DOHH2 (cell line): ENCODE measurements at regions not wholly inside any gene's neighbourhood (a gene's known extent, or its start where the extent isn't known, plus 50 kb on each side); places are given as distances from the start of the nearest gene placed in this dataset.

ENCODE experiments used
- H3F3A ChIP-seq: fragments of 200-600 bp; sonication (generic), shearing (Covaris generic); 2 replicates; pipeline ENCODE4 v1.6.0; 2016; ENCODE audit warnings: antibody characterized with exemption, mild to moderate bottlenecking; ENCODE audit not compliant: control insufficient read depth, insufficient read depth
- H3K27ac ChIP-seq: fragments of 200-600 bp; sonication (generic); 2 replicates; pipeline ENCODE4 v1.5.1; 2014; ENCODE audit warnings: low read depth, mild to moderate bottlenecking, low read length, moderate library complexity
- H3K27me3 ChIP-seq: fragments of 200-600 bp; sonication (generic); 2 replicates; pipeline ENCODE4 v1.6.1; 2014; ENCODE audit warnings: mild to moderate bottlenecking, low read length, mixed read lengths; ENCODE audit not compliant: control insufficient read depth
- H3K36me3 ChIP-seq: fragments of 200-600 bp; sonication (generic); 2 replicates; pipeline ENCODE4 v1.6.1; 2014; ENCODE audit warnings: mild to moderate bottlenecking, low read length, moderate library complexity, mixed read lengths; ENCODE audit not compliant: control insufficient read depth
- H3K4me1 ChIP-seq: fragments of 200-600 bp; sonication (generic); 2 replicates; pipeline ENCODE4 v1.6.1; 2014; ENCODE audit warnings: mild to moderate bottlenecking, low read length, mixed read lengths; ENCODE audit not compliant: control insufficient read depth
- H3K4me2 ChIP-seq: fragments of 200-600 bp; sonication (generic); 2 replicates; pipeline ENCODE4 v1.6.0; 2014; ENCODE audit warnings: mild to moderate bottlenecking, low read length, moderate library complexity
- H3K4me3 ChIP-seq: fragments of 200-600 bp; sonication (generic); 2 replicates; pipeline ENCODE4 v1.5.1; 2014; ENCODE audit warnings: mild to moderate bottlenecking, low read length, mixed read lengths
- H3K79me2 ChIP-seq: fragments of 200-600 bp; sonication (generic); 2 replicates; pipeline ENCODE4 v1.6.1; 2014; ENCODE audit warnings: mild to moderate bottlenecking, low read length, mixed read lengths; ENCODE audit not compliant: control insufficient read depth
- H3K9me2 ChIP-seq: fragments of 200-600 bp; sonication (generic); replicated peaks from 2 replicates; pipeline ENCODE4 v1.6.1; 2014; ENCODE audit warnings: mild to moderate bottlenecking, low read length, mixed read lengths; ENCODE audit not compliant: control insufficient read depth
- H3K9me3 ChIP-seq: fragments of 200-600 bp; sonication (generic); 2 replicates; pipeline ENCODE4 v1.6.1; 2014; ENCODE audit warnings: antibody characterized with exemption, low read length, mixed read lengths; ENCODE audit not compliant: control insufficient read depth, insufficient read depth
- H4K20me1 ChIP-seq: fragments of 200-600 bp; sonication (generic); 2 replicates; pipeline ENCODE4 v1.6.0; 2014; ENCODE audit warnings: low read depth, mild to moderate bottlenecking, antibody characterized with exemption, low read length, moderate library complexity; ENCODE audit not compliant: control insufficient read depth, insufficient read depth
- EZH2phosphoT487 ChIP-seq: fragments of 200-600 bp; sonication (generic); IDR thresholded peaks from 2 replicates; pipeline ENCODE4 v1.6.1; 2017; ENCODE audit warnings: borderline replicate concordance, mild to moderate bottlenecking, antibody characterized with exemption, low read length, moderate library complexity, mixed read lengths
- TF ChIP-seq, protein P1 (sequence below): fragments of 200-600 bp; sonication (generic); IDR thresholded peaks from one replicate; pipeline ENCODE4 v1.5.1; 2014; ENCODE audit warnings: antibody characterized with exemption, mild to moderate bottlenecking, low read depth, low read length; ENCODE audit not compliant: poor library complexity, severe bottlenecking

DNA sequence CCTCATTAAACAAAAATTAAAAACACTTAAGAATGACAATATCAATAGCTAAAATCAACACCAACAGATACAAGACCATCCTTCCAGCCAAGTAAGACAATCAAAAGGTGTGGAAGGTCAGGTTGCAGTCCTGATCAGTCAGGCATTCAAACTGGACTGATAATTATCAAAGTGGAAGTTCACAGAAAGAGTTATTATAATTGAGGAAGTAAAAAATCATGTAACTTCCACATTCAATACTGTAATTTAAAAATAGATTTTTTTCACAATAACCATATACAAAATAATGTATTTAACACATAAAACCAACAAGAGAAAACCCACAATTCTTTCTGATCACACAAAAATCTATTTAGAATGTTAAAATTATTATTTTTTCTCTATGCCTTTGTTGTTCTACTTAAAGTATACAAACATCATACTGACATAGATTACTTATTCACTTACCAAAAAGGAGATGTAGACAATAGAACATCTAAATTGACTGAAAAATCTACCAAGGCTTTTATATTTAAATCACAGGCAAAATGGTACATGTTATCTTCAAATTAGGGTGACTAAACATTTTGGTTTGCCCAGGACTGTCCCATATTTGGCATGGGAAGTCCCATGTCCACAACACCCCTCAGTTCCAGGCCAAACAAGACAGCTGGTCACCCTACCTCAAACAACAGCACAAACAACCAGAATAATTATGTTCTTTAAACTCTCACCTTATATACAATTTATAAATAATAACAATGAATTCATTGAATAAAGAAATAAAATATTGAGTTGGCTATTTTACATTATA lies 142.5 kb upstream of the SLC24A2 start:
- Histone ChIP-seq H3K4me3 (no peak overlapping the region), H3K79me2 (no peaks in the 10 kb centered on the region), H3K27ac (no peak overlapping the region), H3K27me3 (peaks cover 6% of the 10 kb centered on the region; the same call in 1 of the 2 replicates), H3K36me3 (no peaks in the 10 kb centered on the region), H3K9me3 (no peaks in the 10 kb centered on the region), H4K20me1 (no peaks in the 10 kb centered on the region), H3K4me1 (peaks cover 5% of the 10 kb centered on the region), H3K9me2 (no peaks in the 10 kb centered on the region), H3F3A (no peaks in the 10 kb centered on the region), H3K4me2 (no peak overlapping the region)
- no peak for TF ChIP-seq EZH2phosphoT487
- TF ChIP-seq, protein P1, sequence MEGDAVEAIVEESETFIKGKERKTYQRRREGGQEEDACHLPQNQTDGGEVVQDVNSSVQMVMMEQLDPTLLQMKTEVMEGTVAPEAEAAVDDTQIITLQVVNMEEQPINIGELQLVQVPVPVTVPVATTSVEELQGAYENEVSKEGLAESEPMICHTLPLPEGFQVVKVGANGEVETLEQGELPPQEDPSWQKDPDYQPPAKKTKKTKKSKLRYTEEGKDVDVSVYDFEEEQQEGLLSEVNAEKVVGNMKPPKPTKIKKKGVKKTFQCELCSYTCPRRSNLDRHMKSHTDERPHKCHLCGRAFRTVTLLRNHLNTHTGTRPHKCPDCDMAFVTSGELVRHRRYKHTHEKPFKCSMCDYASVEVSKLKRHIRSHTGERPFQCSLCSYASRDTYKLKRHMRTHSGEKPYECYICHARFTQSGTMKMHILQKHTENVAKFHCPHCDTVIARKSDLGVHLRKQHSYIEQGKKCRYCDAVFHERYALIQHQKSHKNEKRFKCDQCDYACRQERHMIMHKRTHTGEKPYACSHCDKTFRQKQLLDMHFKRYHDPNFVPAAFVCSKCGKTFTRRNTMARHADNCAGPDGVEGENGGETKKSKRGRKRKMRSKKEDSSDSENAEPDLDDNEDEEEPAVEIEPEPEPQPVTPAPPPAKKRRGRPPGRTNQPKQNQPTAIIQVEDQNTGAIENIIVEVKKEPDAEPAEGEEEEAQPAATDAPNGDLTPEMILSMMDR: no peak

DNA sequence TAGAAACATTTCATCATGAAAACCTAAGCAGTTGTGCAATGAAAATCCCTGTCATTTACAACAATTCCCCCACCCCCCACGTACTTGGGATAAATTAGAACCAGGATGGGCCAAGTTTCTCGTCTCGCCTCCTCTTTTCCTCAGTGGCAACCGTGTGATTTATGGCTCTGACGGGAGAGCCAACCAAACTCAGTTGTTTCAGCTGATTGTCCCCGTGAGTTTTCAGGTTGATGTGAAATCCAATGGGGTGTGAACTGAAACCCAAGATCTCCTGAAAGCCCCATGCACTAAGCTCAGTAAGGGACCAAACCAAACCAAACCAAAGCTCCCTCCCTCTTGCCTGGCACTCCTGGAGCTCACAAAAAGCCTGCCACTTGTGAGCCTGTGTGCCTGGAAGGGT lies 138.7 kb upstream of the SLC24A2 start:
- Histone ChIP-seq H3K36me3 (no peaks in the 10 kb centered on the region), H3K79me2 (no peaks in the 10 kb centered on the region), H3K9me2 (no peaks in the 10 kb centered on the region)

DNA sequence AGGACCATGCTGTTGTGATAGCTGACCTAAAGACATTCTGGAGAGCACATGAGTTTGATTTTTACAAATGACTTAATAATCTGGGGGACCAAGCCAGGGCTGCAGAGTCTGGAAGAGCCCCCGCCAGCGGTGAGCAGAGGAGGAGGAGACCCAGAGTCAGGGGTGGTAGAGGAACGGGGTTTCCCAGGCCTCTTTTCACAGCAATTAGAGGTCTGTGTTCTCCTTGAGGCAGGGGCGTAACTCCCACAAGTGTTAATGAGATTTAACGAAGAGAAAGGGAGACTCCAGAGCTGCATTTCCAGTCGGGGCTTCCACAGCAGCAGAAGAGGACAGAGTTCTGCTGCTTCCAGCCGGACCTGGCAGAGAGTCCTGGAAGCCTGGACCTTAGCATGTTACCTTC lies 137.9 kb upstream of the SLC24A2 start:
- H3K4me1 ChIP-seq: peaks cover 11% of the 10 kb centered on the region
- H3K79me2 ChIP-seq: no peaks in the 10 kb centered on the region
- TF ChIP-seq, protein P1: no peak
- no peak for TF ChIP-seq EZH2phosphoT487
- no peak overlapping the region for H3K4me2 ChIP-seq
- H3F3A ChIP-seq: no peaks in the 10 kb centered on the region
- H3K4me3 ChIP-seq: no peak overlapping the region
- no peak overlapping the region for H3K27ac ChIP-seq
- peaks cover 12% of the 10 kb centered on the region; the same call in 1 of the 2 replicates for H3K27me3 ChIP-seq
- H4K20me1 ChIP-seq: no peaks in the 10 kb centered on the region
- no peaks in the 10 kb centered on the region for H3K9me2 ChIP-seq
- no peaks in the 10 kb centered on the region for H3K9me3 ChIP-seq
- no peaks in the 10 kb centered on the region for H3K36me3 ChIP-seq

More for the DNA sequence above, 138.7 kb upstream of the SLC24A2 start:
- Histone ChIP-seq H3K4me3 (no peak overlapping the region), H3K9me3 (no peaks in the 10 kb centered on the region), H3K4me2 (no peak overlapping the region), H3K27me3 (peaks cover 12% of the 10 kb centered on the region; the same call in 1 of the 2 replicates), H4K20me1 (no peaks in the 10 kb centered on the region), H3K27ac (no peak overlapping the region), H3F3A (no peaks in the 10 kb centered on the region), H3K4me1 (peaks cover 11% of the 10 kb centered on the region)
- TF ChIP-seq, protein P1: no peak
- TF ChIP-seq EZH2phosphoT487: no peak
